CD4-positive, CD25-positive, alpha-beta regulatory T cell (primary cell): ENCODE measurements at regions not wholly inside any gene's neighbourhood (a gene's known extent, or its start where the extent isn't known, plus 50 kb on each side); places are given as distances from the start of the nearest gene placed in this dataset.

Experiments
- ATAC-seq, 2 donors: fragments of 150-1000 bp; cut with Tn5 transposase; one replicate each; pipeline ENCODE4 v1.10.0; 2021; ENCODE audit warnings: low read depth in 2 of 2, moderate number of reproducible peaks in 2 of 2, moderate library complexity in 1 of 2
- DNase-seq, 3 donors: peaks; one replicate each; pipeline versions ENCODE4 v3.0.0 to v3.0.0-alpha.2; 2012 to 2022; ENCODE audit warnings: mixed read lengths in 1 of 3
- H3K27ac ChIP-seq: one replicate; pipeline ENCODE4 v1.7.0; 2013; ENCODE audit warnings: mild to moderate bottlenecking, low read length; ENCODE audit not compliant: insufficient read depth, poor library complexity, severe bottlenecking
- H3K27me3 ChIP-seq: one replicate; pipeline ENCODE4 v1.7.0; 2013; ENCODE audit warnings: low read length; ENCODE audit not compliant: control insufficient read depth, insufficient read depth
- H3K36me3 ChIP-seq: one replicate; pipeline ENCODE4 v1.7.0; 2013; ENCODE audit warnings: mild to moderate bottlenecking, low read length, moderate library complexity; ENCODE audit not compliant: control insufficient read depth, insufficient read depth
- H3K4me1 ChIP-seq: 2 replicates; pipeline ENCODE4 v1.7.0; 2013; ENCODE audit warnings: mild to moderate bottlenecking, low read length; ENCODE audit not compliant: insufficient read depth, control insufficient read depth, poor library complexity, severe bottlenecking
- H3K4me3 ChIP-seq: one replicate; pipeline ENCODE4 v1.7.0; 2013; ENCODE audit warnings: low read depth, mild to moderate bottlenecking, low read length, moderate library complexity
- H3K9me3 ChIP-seq, 2 experiments: 1 replicate in 1 of 2; 2 replicates in 1 of 2; pipeline ENCODE4 v1.7.0; 2013; ENCODE audit warnings: low read length in 2 of 2, mild to moderate bottlenecking in 1 of 2, moderate library complexity in 1 of 2; ENCODE audit not compliant: control insufficient read depth in 2 of 2
- H3K27ac Mint-ChIP-seq, 3 donors: one replicate each; pipeline ENCODE4 v1.8.0; 2020 to 2022; ENCODE audit warnings: mild to moderate bottlenecking in 3 of 3, mixed read lengths in 3 of 3, moderate library complexity in 2 of 3
- H3K27me3 Mint-ChIP-seq: one replicate; pipeline ENCODE4 v1.8.0; 2022; ENCODE audit warnings: mild to moderate bottlenecking, mixed read lengths
- H3K36me3 Mint-ChIP-seq: one replicate; pipeline ENCODE4 v1.8.0; 2020; ENCODE audit warnings: mixed read lengths
- H3K4me1 Mint-ChIP-seq, 4 donors: one replicate each; pipeline ENCODE4 v1.8.0; 2020 to 2022; ENCODE audit warnings: mixed read lengths in 4 of 4, mild to moderate bottlenecking in 1 of 4
- H3K4me3 Mint-ChIP-seq, 4 donors: one replicate each; pipeline ENCODE4 v1.8.0; 2020 to 2022; ENCODE audit warnings: mild to moderate bottlenecking in 4 of 4, mixed read lengths in 4 of 4, moderate library complexity in 3 of 4
- H3K9me3 Mint-ChIP-seq, 7 donors: one replicate each; pipeline ENCODE4 v1.8.0; 2020 to 2022; ENCODE audit warnings: mixed read lengths in 7 of 7, mild to moderate bottlenecking in 3 of 7, moderate library complexity in 2 of 7

DNA sequence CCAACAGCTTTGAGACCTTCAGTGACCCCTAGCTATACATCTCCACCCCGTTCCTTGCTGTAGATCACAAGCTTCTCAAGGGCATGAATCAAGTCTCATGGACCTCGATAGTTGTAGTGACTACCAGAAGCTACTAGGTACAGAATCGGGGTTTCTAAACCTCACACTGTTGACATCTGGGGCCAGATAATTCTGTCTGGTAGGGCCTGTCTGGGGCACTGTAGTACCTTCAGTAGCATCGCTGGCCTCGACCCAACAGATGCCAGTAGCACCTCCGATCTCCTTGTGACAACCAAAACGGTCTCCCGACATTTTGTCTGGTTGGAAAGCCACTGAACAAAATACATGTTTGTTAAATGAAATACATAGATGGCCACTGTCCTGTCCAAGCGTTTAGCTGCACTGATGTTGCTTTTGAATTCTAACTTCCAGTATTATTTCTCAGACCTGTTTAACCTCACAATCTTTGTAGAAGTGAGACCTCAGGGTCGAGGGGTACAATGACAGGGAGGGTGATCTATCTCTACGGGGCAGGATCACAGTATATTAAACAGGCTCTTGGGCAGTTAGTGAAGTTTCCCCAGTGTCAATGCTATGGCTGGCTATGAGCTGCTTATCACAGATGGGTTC is 262.5 kb upstream of the IGF1R start:
- no peaks in the 10 kb centered on the region for H3K4me1 Mint-ChIP-seq
- no peak overlapping the region for H3K27ac Mint-ChIP-seq
- Histone ChIP-seq H3K9me3 (no peaks in the 10 kb centered on the region), H3K27ac (no peak overlapping the region), H3K36me3 (no peaks in the 10 kb centered on the region), H3K27me3 (no peaks in the 10 kb centered on the region), H3K4me1 (no peaks in the 10 kb centered on the region), H3K4me3 (no peak overlapping the region)
- no peak for DNase-seq
- H3K27me3 Mint-ChIP-seq = peaks cover 4% of the 10 kb centered on the region
- H3K4me3 Mint-ChIP-seq = no peak overlapping the region
- no peak for ATAC-seq
- H3K36me3 Mint-ChIP-seq = no peaks in the 10 kb centered on the region
- H3K9me3 Mint-ChIP-seq = peaks cover 0 to 7% (median 0%) of the 10 kb centered on the region in 7 donors

DNA sequence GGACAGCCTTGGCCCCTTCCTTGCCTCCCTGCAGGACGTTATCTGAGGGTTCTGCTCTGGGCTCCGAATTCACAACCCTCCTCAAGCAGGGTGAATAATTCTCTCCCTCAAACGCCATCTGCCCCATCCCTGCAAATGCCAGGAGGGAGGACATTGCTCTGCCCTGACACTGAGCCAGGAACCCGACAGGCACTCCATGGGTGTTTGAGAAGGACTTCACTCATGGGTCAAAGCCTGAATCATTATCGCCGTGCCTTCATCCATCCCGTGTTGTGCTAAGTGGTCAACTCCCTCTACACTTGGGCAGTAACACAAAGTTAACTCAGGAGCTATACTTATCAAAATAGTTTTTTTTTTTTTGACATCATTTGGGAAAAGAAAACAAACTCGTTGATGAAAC is 261.8 kb upstream of the IGF1R start:
- Mint-ChIP-seq H3K4me3 (no peak overlapping the region), H3K9me3 (peaks cover 0 to 7% (median 0%) of the 10 kb centered on the region in 7 donors), H3K4me1 (no peaks in the 10 kb centered on the region), H3K27ac (no peak overlapping the region), H3K27me3 (peaks cover 4% of the 10 kb centered on the region), H3K36me3 (no peaks in the 10 kb centered on the region)
- Histone ChIP-seq H3K27ac (no peak overlapping the region), H3K27me3 (no peaks in the 10 kb centered on the region), H3K4me3 (no peak overlapping the region), H3K9me3 (no peaks in the 10 kb centered on the region), H3K4me1 (no peaks in the 10 kb centered on the region), H3K36me3 (no peaks in the 10 kb centered on the region)
- ATAC-seq (no peak), DNase-seq (no peak)

DNA sequence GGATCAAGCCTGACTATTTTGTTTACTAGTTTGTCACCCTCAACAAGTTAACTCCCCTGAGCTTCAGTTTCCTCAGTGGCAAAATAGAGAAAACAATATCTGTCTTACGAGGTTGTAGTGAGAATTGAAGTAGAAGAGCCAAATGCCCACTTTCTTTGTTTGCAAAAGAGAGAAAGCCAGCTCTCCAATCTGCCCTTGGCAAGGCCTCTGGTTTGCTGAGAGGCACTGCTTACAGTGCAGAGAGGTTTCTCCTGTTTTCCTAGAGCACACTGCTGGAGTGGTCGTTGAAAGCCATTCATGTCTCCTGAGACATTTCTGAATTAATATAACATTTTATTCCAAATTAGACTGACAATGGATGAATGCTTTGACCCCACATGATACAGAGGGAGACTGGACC is 260.5 kb upstream of the IGF1R start:
- Histone ChIP-seq H3K36me3 (no peaks in the 10 kb centered on the region), H3K4me1 (no peaks in the 10 kb centered on the region), H3K27me3 (no peaks in the 10 kb centered on the region), H3K9me3 (no peaks in the 10 kb centered on the region), H3K27ac (no peak overlapping the region), H3K4me3 (no peak overlapping the region)
- H3K9me3 Mint-ChIP-seq = peaks cover 0 to 6% (median 0%) of the 10 kb centered on the region in 7 donors
- no peaks in the 10 kb centered on the region for H3K36me3 Mint-ChIP-seq
- no peak for ATAC-seq
- DNase-seq = no peak
- H3K27me3 Mint-ChIP-seq = peaks cover 4% of the 10 kb centered on the region
- no peak overlapping the region for H3K27ac Mint-ChIP-seq
- H3K4me3 Mint-ChIP-seq = no peak overlapping the region
- no peaks in the 10 kb centered on the region for H3K4me1 Mint-ChIP-seq

DNA sequence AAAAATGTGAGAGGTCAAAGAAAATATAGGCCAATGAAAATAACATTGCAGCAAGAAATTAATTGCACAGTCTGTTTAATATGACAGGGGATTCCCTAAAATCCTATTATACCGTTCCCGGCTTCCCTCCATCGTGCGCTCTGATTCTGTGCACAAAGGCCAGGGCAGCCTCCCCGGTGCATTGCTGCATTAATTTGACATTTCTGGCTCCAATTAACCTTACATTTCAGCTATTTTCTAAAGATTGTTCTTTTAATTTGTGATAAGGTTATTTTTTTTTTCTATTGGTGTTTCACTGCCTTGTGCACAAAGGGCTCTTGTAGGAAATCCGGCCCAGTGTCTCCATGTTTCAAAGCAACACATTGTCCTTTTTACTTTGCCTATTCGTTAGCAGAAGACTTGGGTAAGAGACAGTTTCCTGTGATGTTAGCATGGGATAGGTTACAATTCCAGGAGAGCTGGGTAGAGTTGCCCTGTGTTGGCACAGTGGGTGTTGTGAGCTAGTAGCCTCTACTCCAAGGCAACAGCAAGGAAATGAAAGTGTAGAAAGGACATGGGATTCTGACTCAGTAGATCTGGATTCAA is 257.3 kb upstream of the IGF1R start:
- H3K9me3 ChIP-seq = no peaks in the 10 kb centered on the region
- H3K4me1 Mint-ChIP-seq = no peaks in the 10 kb centered on the region
- no peaks in the 10 kb centered on the region for H3K27me3 Mint-ChIP-seq
- no peaks in the 10 kb centered on the region for H3K36me3 Mint-ChIP-seq
- peaks cover 0 to 2% (median 0%) of the 10 kb centered on the region in 7 donors for H3K9me3 Mint-ChIP-seq
- no peak overlapping the region for H3K27ac ChIP-seq
- H3K27me3 ChIP-seq = no peaks in the 10 kb centered on the region
- no peak for DNase-seq
- H3K4me1 ChIP-seq = no peaks in the 10 kb centered on the region
- H3K27ac Mint-ChIP-seq = no peak overlapping the region
- no peak for ATAC-seq
- no peaks in the 10 kb centered on the region for H3K36me3 ChIP-seq
- no peak overlapping the region for H3K4me3 Mint-ChIP-seq
- no peak overlapping the region for H3K4me3 ChIP-seq

DNA sequence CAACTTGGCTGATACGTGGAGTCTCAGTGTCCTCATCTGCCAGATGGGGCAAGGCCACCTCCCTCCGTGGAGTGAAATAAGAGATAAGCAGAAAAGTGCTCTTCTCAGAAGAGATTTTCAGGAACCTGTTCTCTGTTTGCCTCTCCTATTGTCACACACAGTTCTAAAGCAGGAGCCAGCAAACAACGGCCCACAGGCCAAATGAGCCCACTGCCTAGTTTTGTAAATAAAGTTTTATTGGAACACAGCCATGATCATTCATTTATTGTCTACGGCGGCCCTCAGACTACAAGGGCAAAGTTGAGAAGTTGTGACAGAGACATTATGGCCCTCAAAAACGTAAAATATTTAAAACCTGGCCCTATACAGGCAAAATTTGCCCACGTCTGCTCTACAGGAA is 256.8 kb upstream of the IGF1R start:
- Mint-ChIP-seq H3K4me3 (no peak overlapping the region), H3K27me3 (no peaks in the 10 kb centered on the region), H3K9me3 (peaks cover 0 to 2% (median 0%) of the 10 kb centered on the region in 7 donors), H3K27ac (no peak overlapping the region), H3K36me3 (no peaks in the 10 kb centered on the region), H3K4me1 (no peaks in the 10 kb centered on the region)
- Histone ChIP-seq H3K27me3 (no peaks in the 10 kb centered on the region), H3K9me3 (no peaks in the 10 kb centered on the region), H3K4me3 (no peak overlapping the region), H3K27ac (no peak overlapping the region), H3K4me1 (no peaks in the 10 kb centered on the region), H3K36me3 (no peaks in the 10 kb centered on the region)
- DNase-seq (no peak), ATAC-seq (no peak)

DNA sequence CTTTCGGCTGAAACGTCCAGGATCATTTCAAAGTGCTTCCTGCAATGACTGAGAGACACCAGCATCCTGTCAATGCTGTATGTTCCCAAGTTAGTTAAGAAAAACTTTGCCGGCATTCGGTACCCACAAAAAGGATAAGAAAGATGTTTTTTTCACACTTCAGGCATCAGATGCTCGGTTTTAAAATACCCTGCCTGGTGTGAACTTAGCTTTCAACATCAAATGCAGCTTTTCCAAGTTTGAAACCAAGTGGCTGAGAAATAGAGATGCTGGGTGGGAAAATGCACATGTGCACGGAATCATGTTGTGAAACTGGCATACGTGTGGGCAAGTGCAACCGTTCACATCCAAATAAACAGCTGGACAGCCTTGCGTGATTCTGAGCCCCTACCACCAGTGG is 254.9 kb upstream of the IGF1R start:
- no peaks in the 10 kb centered on the region for H3K27me3 Mint-ChIP-seq
- Histone ChIP-seq H3K36me3 (no peaks in the 10 kb centered on the region), H3K27ac (no peak overlapping the region), H3K9me3 (no peaks in the 10 kb centered on the region), H3K4me1 (no peaks in the 10 kb centered on the region), H3K27me3 (no peaks in the 10 kb centered on the region), H3K4me3 (no peak overlapping the region)
- no peak for ATAC-seq
- no peaks in the 10 kb centered on the region for H3K36me3 Mint-ChIP-seq
- no peak for DNase-seq
- no peaks in the 10 kb centered on the region for H3K4me1 Mint-ChIP-seq
- no peak overlapping the region for H3K27ac Mint-ChIP-seq
- peaks cover 0 to 2% (median 0%) of the 10 kb centered on the region in 7 donors for H3K9me3 Mint-ChIP-seq
- no peak overlapping the region for H3K4me3 Mint-ChIP-seq

DNA sequence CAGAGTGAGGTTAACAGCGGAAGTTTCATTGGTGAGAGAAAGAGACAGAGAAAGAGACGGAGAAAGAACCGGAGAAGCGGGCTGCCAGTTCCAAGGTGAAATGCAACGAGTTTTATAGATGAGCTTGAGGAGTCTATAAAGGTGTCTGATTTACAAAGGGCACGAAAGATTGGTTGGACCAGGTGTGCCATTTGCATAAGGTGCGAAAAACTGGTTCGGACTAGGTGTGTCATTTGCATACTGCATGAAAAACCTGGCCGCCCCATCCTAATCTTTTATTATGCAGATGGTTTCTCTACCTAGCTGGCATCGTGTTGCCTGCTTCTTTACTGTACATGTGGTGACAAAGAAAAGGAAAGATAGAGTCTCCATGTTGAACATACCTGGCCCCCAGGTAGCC is 253.8 kb upstream of the IGF1R start:
- ATAC-seq (no peak), DNase-seq (no peak)
- Histone ChIP-seq H3K27ac (no peak overlapping the region), H3K4me1 (no peaks in the 10 kb centered on the region), H3K36me3 (no peaks in the 10 kb centered on the region), H3K27me3 (no peaks in the 10 kb centered on the region), H3K4me3 (no peak overlapping the region), H3K9me3 (no peaks in the 10 kb centered on the region)
- peaks cover 0 to 2% (median 0%) of the 10 kb centered on the region in 7 donors for H3K9me3 Mint-ChIP-seq
- no peaks in the 10 kb centered on the region for H3K4me1 Mint-ChIP-seq
- no peaks in the 10 kb centered on the region for H3K27me3 Mint-ChIP-seq
- no peak overlapping the region for H3K27ac Mint-ChIP-seq
- no peaks in the 10 kb centered on the region for H3K36me3 Mint-ChIP-seq
- H3K4me3 Mint-ChIP-seq = no peak overlapping the region

DNA sequence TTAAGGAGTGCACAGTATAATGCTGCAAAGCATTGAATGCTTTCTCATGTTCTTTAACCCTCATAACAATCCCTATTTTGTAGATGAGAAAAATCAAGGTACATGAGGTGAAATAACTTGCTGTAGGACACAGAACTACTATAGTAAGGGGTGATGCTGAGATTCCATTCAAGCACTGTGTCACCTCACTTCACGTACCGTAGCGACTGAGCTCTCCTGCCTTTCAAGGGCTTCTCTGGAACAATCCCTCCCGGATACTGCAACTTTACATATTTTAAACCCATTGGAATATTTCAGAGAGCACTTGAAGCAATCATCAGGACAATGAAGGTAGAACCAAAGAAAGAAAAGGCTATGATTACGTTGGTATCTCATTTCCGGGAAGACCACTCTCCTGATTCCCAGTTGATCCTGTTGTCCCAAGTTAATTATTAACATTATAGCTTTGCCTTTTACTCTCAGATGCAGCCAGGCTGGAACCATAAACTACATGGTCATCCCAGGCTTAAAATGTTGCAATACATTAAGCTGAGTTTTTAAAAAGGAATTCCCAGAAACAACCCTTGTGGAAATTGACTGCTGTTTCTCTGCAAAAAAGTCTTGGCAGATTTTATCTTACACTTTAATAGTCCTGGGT is 252.2 kb upstream of the IGF1R start:
- H3K9me3 ChIP-seq = no peaks in the 10 kb centered on the region
- Mint-ChIP-seq H3K4me3 (no peak overlapping the region), H3K9me3 (peaks cover 0 to 2% (median 0%) of the 10 kb centered on the region in 7 donors), H3K36me3 (no peaks in the 10 kb centered on the region), H3K27me3 (no peaks in the 10 kb centered on the region), H3K4me1 (no peaks in the 10 kb centered on the region), H3K27ac (no peak overlapping the region)
- no peaks in the 10 kb centered on the region for H3K4me1 ChIP-seq
- DNase-seq = no peak
- ATAC-seq = no peak
- H3K27ac ChIP-seq = no peak overlapping the region
- no peaks in the 10 kb centered on the region for H3K27me3 ChIP-seq
- H3K36me3 ChIP-seq = no peaks in the 10 kb centered on the region
- H3K4me3 ChIP-seq = no peak overlapping the region
